ENCODE measurements at regions not wholly inside any gene's neighbourhood (a gene's known extent, or its start where the extent isn't known, plus 50 kb on each side); places are given as distances from the start of the nearest gene placed in this dataset.

DNA sequence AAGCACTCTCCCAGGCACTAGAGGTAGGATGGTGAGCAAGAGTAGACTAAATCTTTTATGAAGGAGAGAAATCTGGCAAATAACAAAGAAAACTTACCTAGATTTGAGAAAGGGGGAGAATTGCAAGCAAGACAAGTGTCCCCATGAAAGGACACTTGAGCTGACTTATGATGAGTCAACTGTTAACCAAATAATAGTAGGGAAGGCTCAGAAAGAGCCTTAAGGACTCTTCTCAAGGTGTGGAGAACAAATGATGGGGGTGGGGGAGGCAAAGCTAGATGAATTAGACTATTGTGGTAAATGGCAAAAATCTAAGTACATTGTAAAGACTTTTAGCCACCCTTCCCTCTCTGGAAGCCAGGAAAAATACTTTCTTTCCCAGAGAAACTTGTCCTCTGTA is 77.6 kb upstream of the RASA1 start:
- TF ChIP-seq CTCF (optimal IDR thresholded peaks at IDR 0.05 in 1 of 3, IDR thresholded peaks at IDR 0.05 in 1 of 3, conservative IDR thresholded peaks at IDR 0.05 in 1 of 3; ENCODE audit: extremely low read depth in 1 of 3, insufficient read depth in 2 of 3, low read length in 3 of 3), result no peak
- no peak for TF ChIP-seq EZH2 (IDR thresholded peaks at IDR 0.05; ENCODE audit: low read length)
